NB4 (cell line): ENCODE measurements at regions not wholly inside any gene's neighbourhood (a gene's known extent, or its start where the extent isn't known, plus 50 kb on each side); places are given as distances from the start of the nearest gene placed in this dataset.
"Not testable (repeated sequence)": the region's sequence is repeated elsewhere in the genome, so short reads cannot be mapped to it uniquely, and the experiment has no call there.

Source experiments
- DNase-seq: peaks from one replicate; pipeline ENCODE4 v3.0.0; 2010; ENCODE audit warnings: low read depth
- H3K4me3 ChIP-seq: one replicate; pipeline ENCODE4 v1.5.1; 2011; ENCODE audit warnings: mild to moderate bottlenecking, low read depth, low read length, moderate library complexity
- CTCF ChIP-seq: IDR thresholded peaks from one replicate; pipeline ENCODE4 v1.5.1; 2012; ENCODE audit warnings: low read depth, low read length
- MAX ChIP-seq: IDR thresholded peaks from 2 replicates; pipeline ENCODE4 v1.6.1; 2011; ENCODE audit warnings: low read depth, low read length
- MYC ChIP-seq: IDR thresholded peaks from 2 replicates; pipeline ENCODE4 v1.6.1; 2011; ENCODE audit warnings: low read depth, low read length
- POLR2A ChIP-seq: IDR thresholded peaks from 2 replicates; pipeline ENCODE4 v1.6.1; 2011; ENCODE audit warnings: mild to moderate bottlenecking; ENCODE audit not compliant: insufficient read length; ENCODE audit errors: extremely low read depth

- TF ChIP-seq POLR2A (no peak), MYC (no peak)
- H3K4me3 ChIP-seq: no peak overlapping the region
- DNase-seq: no peak
These were observed 90.4 kb upstream of the DPH5 start for GRCh38 chr1:101116006-101116405.

GRCh38 chr1:101115112-101115511 is 89.5 kb upstream of the DPH5 start:
- TF ChIP-seq POLR2A: no peak
- no peak for DNase-seq
- H3K4me3 ChIP-seq: no peak overlapping the region

GRCh38 chr1:101114128-101114527 is 88.5 kb upstream of the DPH5 start:
- H3K4me3 ChIP-seq, DNase-seq: not testable (repeated sequence)

GRCh38 chr1:101112051-101112780 is 86.6 kb upstream of the DPH5 start:
- no peak overlapping the region for H3K4me3 ChIP-seq
- no peak for TF ChIP-seq MYC
- no peak for TF ChIP-seq MAX
- DNase-seq: no peak

GRCh38 chr1:101111461-101111860 is 85.9 kb upstream of the DPH5 start:
- H3K4me3 ChIP-seq: no peak overlapping the region

GRCh38 chr1:101109791-101110190 is 84.2 kb upstream of the DPH5 start:
- TF ChIP-seq CTCF: no peak
- TF ChIP-seq POLR2A: no peak
- no peak for TF ChIP-seq MAX
- TF ChIP-seq MYC: no peak
- DNase-seq: no peak
- no peak overlapping the region for H3K4me3 ChIP-seq

More at GRCh38 chr1:101111461-101111860, 85.9 kb upstream of the DPH5 start:
- no peak for DNase-seq
- TF ChIP-seq MAX (no peak), CTCF (no peak), MYC (no peak), POLR2A (no peak)

GRCh38 chr1:101108111-101108500 is 82.5 kb upstream of the DPH5 start:
- H3K4me3 ChIP-seq: no peak overlapping the region
- DNase-seq: no peak
- TF ChIP-seq MAX: no peak
- TF ChIP-seq POLR2A: no peak
- no peak for TF ChIP-seq CTCF
- TF ChIP-seq MYC: no peak

- DNase-seq: no peak
- no peak for TF ChIP-seq MAX
- no peak for TF ChIP-seq MYC
- TF ChIP-seq POLR2A: no peak
- no peak for TF ChIP-seq CTCF
- no peak overlapping the region for H3K4me3 ChIP-seq
These were observed 82.0 kb upstream of the DPH5 start for GRCh38 chr1:101107496-101108110.
